CD4-positive, alpha-beta T cell (primary cell): ENCODE measurements at regions not wholly inside any gene's neighbourhood (a gene's known extent, or its start where the extent isn't known, plus 50 kb on each side); places are given as distances from the start of the nearest gene placed in this dataset.

ENCODE experiments used
- ATAC-seq: fragments of 200-7000 bp; cut with Tn5 transposase; one replicate; pipeline ENCODE4 v1.10.0; 2022; ENCODE audit warnings: mild to moderate bottlenecking; ENCODE audit not compliant: poor library complexity
- CTCF ChIA-PET: fragments of 350-600 bp; sonication (Branson Sonifier 250); formaldehyde crosslinking; loops from one replicate; lab custom pipeline; 2021; ENCODE audit warnings: antibody characterized with exemption, inconsistent platforms; lab: Charles Lee
- POLR2A ChIA-PET: fragments of 350-600 bp; sonication (Branson Sonifier 250); formaldehyde crosslinking; loops from one replicate; lab custom pipeline; 2021; ENCODE audit warnings: antibody characterized with exemption, inconsistent platforms; lab: Charles Lee
- DNase-seq, 14 experiments: peaks; one replicate each; pipeline ENCODE4 v3.0.0-alpha.2; 2013 to 2020; ENCODE audit warnings: mixed read lengths in 2 of 14
- H3K27ac ChIP-seq, 2 donors: one replicate each; pipeline versions ENCODE4 v1.5.1 to v1.7.0; 2013; ENCODE audit warnings: low read length in 2 of 2, low read depth in 1 of 2, mild to moderate bottlenecking in 1 of 2
- H3K27me3 ChIP-seq, 2 experiments: 1 replicate in 1 of 2; 2 replicates in 1 of 2; pipeline versions ENCODE4 v1.6.1 to v1.7.0; 2013; ENCODE audit warnings: low read length in 2 of 2, control low read depth in 1 of 2, mild to moderate bottlenecking in 1 of 2, moderate library complexity in 1 of 2; ENCODE audit not compliant: insufficient read depth in 2 of 2, control insufficient read depth in 1 of 2
- H3K36me3 ChIP-seq: one replicate; pipeline ENCODE4 v1.6.1; 2013; ENCODE audit warnings: low read length, control low read depth; ENCODE audit not compliant: insufficient read depth
- H3K4me1 ChIP-seq: one replicate; pipeline ENCODE4 v1.6.1; 2013; ENCODE audit warnings: low read length, control low read depth; ENCODE audit not compliant: insufficient read depth
- H3K4me3 ChIP-seq: one replicate; pipeline ENCODE4 v1.5.1; 2013; ENCODE audit warnings: mild to moderate bottlenecking, low read length, moderate library complexity
- H3K9me3 ChIP-seq, 2 experiments: 1 replicate in 1 of 2; 2 replicates in 1 of 2; pipeline versions ENCODE4 v1.6.1 to v1.7.0; 2013; ENCODE audit warnings: low read length in 2 of 2, mild to moderate bottlenecking in 2 of 2, control low read depth in 1 of 2, moderate library complexity in 1 of 2; ENCODE audit not compliant: control insufficient read depth in 1 of 2, insufficient read depth in 1 of 2
- H3K27ac Mint-ChIP-seq: one replicate; pipeline ENCODE4 v1.8.0; 2020; ENCODE audit warnings: mixed read lengths
- H3K27me3 Mint-ChIP-seq: one replicate; pipeline ENCODE4 v1.8.0; 2021; ENCODE audit warnings: mixed read lengths
- H3K36me3 Mint-ChIP-seq: one replicate; pipeline ENCODE4 v1.8.0; 2021; ENCODE audit warnings: low read depth, mixed read lengths
- H3K4me1 Mint-ChIP-seq: one replicate; pipeline ENCODE4 v1.8.0; 2021; ENCODE audit warnings: low read depth, mixed read lengths
- H3K4me3 Mint-ChIP-seq: one replicate; pipeline ENCODE4 v1.8.0; 2020; ENCODE audit warnings: mild to moderate bottlenecking, mixed read lengths
- H3K9me3 Mint-ChIP-seq: one replicate; pipeline ENCODE4 v1.8.0; 2020; ENCODE audit warnings: mixed read lengths
- CTCF ChIP-seq: fragments of 200-600 bp; IDR thresholded peaks from one replicate; pipeline ENCODE4 v1.8.0; 2022; ENCODE audit warnings: antibody characterized with exemption, mild to moderate bottlenecking
- intact Hi-C, 2 experiments: fragments of 100-400 bp; cut with DNase I in 1 of 2; cut with micrococcal nuclease in 1 of 2; formaldehyde crosslinking; loops; one replicate each; pipeline versions ENCODE4 v1.15.1 to v1.9.0; 2023 to 2025; cut with DNase I, micrococcal nuclease

- ATAC-seq: no peak
- CTCF ChIA-PET: no interaction called here
These were observed 235.9 kb upstream of the ARHGAP20 start for GRCh38 chr11:110948112-110948511.

GRCh38 chr11:110947096-110947495 is 234.9 kb upstream of the ARHGAP20 start:
- no peaks in the 10 kb centered on the region for H3K27me3 Mint-ChIP-seq
- H3K9me3 Mint-ChIP-seq: peaks cover 2% of the 10 kb centered on the region
- Histone ChIP-seq H3K9me3 (no peaks in the 10 kb centered on the region), H3K27ac (no peak overlapping the region), H3K36me3 (no peaks in the 10 kb centered on the region), H3K4me1 (no peaks in the 10 kb centered on the region), H3K4me3 (no peak overlapping the region), H3K27me3 (no peaks in the 10 kb centered on the region)
- DNase-seq (no peak), ATAC-seq (no peak)
- no peaks in the 10 kb centered on the region for H3K4me1 Mint-ChIP-seq
- H3K36me3 Mint-ChIP-seq: no peaks in the 10 kb centered on the region
- ChIA-PET CTCF (no interaction called here), POLR2A (no interaction called here)
- H3K27ac Mint-ChIP-seq: no peak overlapping the region
- H3K4me3 Mint-ChIP-seq: no peak overlapping the region
- intact Hi-C loops: no loop called here
- TF ChIP-seq CTCF: no peak

More at GRCh38 chr11:110948112-110948511, 235.9 kb upstream of the ARHGAP20 start:
- Mint-ChIP-seq H3K27me3 (no peaks in the 10 kb centered on the region), H3K4me3 (no peak overlapping the region), H3K4me1 (no peaks in the 10 kb centered on the region), H3K36me3 (no peaks in the 10 kb centered on the region), H3K9me3 (peaks cover 2% of the 10 kb centered on the region), H3K27ac (no peak overlapping the region)
- no peak for DNase-seq
- intact Hi-C loops: no loop called here
- Histone ChIP-seq H3K4me1 (no peaks in the 10 kb centered on the region), H3K27me3 (no peaks in the 10 kb centered on the region), H3K36me3 (no peaks in the 10 kb centered on the region), H3K9me3 (no peaks in the 10 kb centered on the region), H3K27ac (no peak overlapping the region), H3K4me3 (no peak overlapping the region)
- POLR2A ChIA-PET: no interaction called here
- no peak for TF ChIP-seq CTCF

GRCh38 chr11:110939471-110939870 is 227.2 kb upstream of the ARHGAP20 start:
- CTCF ChIA-PET: no interaction called here
- Mint-ChIP-seq H3K9me3 (no peaks in the 10 kb centered on the region), H3K36me3 (no peaks in the 10 kb centered on the region), H3K4me3 (no peak overlapping the region), H3K27me3 (no peaks in the 10 kb centered on the region), H3K4me1 (no peaks in the 10 kb centered on the region), H3K27ac (no peak overlapping the region)
- ATAC-seq: no peak
- TF ChIP-seq CTCF: no peak
- Histone ChIP-seq H3K27me3 (no peaks in the 10 kb centered on the region), H3K4me1 (no peaks in the 10 kb centered on the region), H3K36me3 (no peaks in the 10 kb centered on the region), H3K27ac (no peak overlapping the region), H3K9me3 (no peaks in the 10 kb centered on the region), H3K4me3 (no peak overlapping the region)
- POLR2A ChIA-PET: no interaction called here
- DNase-seq: no peak
- intact Hi-C loops: no loop called here
